ENCODE measurements at regions not wholly inside any gene's neighbourhood (a gene's known extent, or its start where the extent isn't known, plus 50 kb on each side); places are given as distances from the start of the nearest gene placed in this dataset.
"Not testable (repeated sequence)": the region's sequence is repeated elsewhere in the genome, so short reads cannot be mapped to it uniquely, and the experiment has no call there.

DNA sequence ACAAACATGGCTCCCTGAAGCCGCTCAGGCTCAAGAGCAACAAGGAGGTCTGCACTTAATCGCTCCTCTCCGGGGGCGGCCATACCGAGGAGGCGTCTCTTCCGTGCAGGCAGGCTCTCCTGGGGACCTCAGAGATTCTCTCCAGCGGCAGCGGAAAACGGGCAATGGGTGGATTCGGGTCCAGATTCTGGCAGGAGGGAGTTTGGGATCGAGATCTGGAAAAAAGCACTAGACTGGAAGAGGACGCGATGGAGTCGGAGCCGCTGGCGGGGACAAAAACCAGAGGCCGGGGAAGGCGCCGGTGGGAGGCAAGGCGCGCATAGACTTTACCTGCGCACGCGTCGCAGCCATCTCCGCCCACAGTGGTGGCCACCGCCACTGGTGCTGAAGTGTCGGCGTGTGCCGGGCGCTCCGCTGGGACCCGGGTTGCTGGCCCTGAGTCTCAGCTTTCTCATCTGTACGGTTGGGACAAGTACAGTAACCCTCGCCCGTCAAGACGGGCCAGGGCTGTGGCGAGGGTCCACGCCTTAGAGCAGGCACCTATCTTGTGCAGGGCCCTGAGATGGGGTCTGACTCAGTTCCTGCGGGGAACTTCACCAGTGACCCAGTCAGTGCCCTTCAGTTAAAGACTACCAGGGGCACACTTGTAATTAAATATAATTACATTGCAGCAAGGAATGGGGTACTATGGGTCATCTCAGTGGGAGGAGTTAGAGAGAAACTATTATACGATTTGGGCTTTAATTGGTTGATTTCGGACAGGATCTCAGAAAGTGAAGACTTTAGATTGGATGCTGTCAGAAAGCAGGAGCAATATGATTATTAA is 454.1 kb downstream of the SPATA31A1 start:
- TF ChIP-seq POLR2AphosphoS5 (IDR thresholded peaks at IDR 0.05): peak in 1 of 2 donors; percentile 61
- intact Hi-C loops (cut with DNase I); H3K27me3 ChIP-seq; H3K9me3 ChIP-seq; H3K36me3 ChIP-seq; H3K4me1 ChIP-seq: not testable (repeated sequence)
- peak overlapping the region; percentile 56 to 77 (median 66) for H3K4me3 ChIP-seq
- 3% methylated on average over 10 of the region's 43 CpGs for WGBS
- peak; percentile 92 for DNase-seq (ENCODE audit: extremely low spot score)
- peak overlapping the region; percentile 76 to 88 (median 86) for H3K27ac ChIP-seq (replicated peaks in 1 of 4)

- intact Hi-C loops (cut with DNase I): not testable (repeated sequence)
Observed at GRCh38 chr9:39810401-39810800, 454.9 kb downstream of the SPATA31A1 start.

DNA sequence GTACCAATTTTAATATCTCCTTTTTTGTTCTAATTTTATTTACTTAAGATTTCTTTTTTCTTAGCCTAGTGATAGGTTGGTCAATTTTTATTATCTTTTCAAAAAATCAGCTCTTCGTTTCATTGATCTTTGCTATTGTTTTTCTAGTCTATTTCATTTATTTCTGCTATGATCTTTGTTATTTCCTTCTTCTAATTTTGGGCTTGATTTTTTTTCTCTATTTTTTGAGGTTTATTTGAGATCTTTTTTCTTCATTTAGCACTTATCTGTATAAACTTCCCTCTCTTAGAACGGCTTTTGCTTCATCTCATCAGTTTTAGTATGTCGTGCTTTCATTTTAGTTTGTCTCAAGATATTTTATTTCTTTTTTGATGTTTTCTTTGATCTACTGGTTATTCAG is 456.1 kb downstream of the SPATA31A1 start:
- H3K4me3 ChIP-seq; H3K4me1 ChIP-seq; H3K9me3 ChIP-seq; H3K36me3 ChIP-seq; H3K27ac ChIP-seq (replicated peaks in 1 of 4); intact Hi-C loops (cut with DNase I); H3K27me3 ChIP-seq; DNase-seq (ENCODE audit: extremely low spot score): not testable (repeated sequence)
- WGBS: 94% methylated on average over 3 of the region's 3 CpGs

More at GRCh38 chr9:39810401-39810800, 454.9 kb downstream of the SPATA31A1 start:
- not testable (repeated sequence) for H3K36me3 ChIP-seq; H3K4me3 ChIP-seq; H3K27me3 ChIP-seq; DNase-seq (ENCODE audit: extremely low spot score); H3K4me1 ChIP-seq; H3K27ac ChIP-seq (replicated peaks in 1 of 4); H3K9me3 ChIP-seq
- whole genome bisulfite sequencing: no CpG with 5 or more reads among the region's 3 CpGs

GRCh38 chr9:39828457-39828856 is 473.0 kb downstream of the SPATA31A1 start:
- H3K27me3 ChIP-seq: not testable (repeated sequence)
- no CpG with 5 or more reads among the region's 4 CpGs for WGBS

More at GRCh38 chr9:39828457-39828856, 473.0 kb downstream of the SPATA31A1 start:
- H3K4me3 ChIP-seq; H3K36me3 ChIP-seq; H3K4me1 ChIP-seq; H3K27ac ChIP-seq (replicated peaks in 1 of 4); H3K9me3 ChIP-seq; intact Hi-C loops (cut with DNase I); DNase-seq (ENCODE audit: extremely low spot score): not testable (repeated sequence)
